ENCODE measurements at regions not wholly inside any gene's neighbourhood (a gene's known extent, or its start where the extent isn't known, plus 50 kb on each side); places are given as distances from the start of the nearest gene placed in this dataset.
A peak's percentile ranks its signal among the peaks of the same experiment; 100 is the strongest.
"Not testable (repeated sequence)": the region's sequence is repeated elsewhere in the genome, so short reads cannot be mapped to it uniquely, and the experiment has no call there.

- DNase-seq, result no peak
Observed at GRCh38 chr22:49657974-49658590, 169.6 kb downstream of the BRD1 start.

- DNase-seq, result peak; percentile 99
Observed at GRCh38 chr22:49657275-49657973, 170.2 kb downstream of the BRD1 start.

- not testable (repeated sequence) for DNase-seq
Observed at GRCh38 chr22:49656883-49657274, 170.8 kb downstream of the BRD1 start.

- no peak for DNase-seq
Observed at GRCh38 chr22:49656291-49656851, 171.3 kb downstream of the BRD1 start.

- DNase-seq, result no peak
Observed at GRCh38 chr22:49655168-49655812, 172.4 kb downstream of the BRD1 start.

GRCh38 chr22:49650336-49651241 is 177.1 kb downstream of the BRD1 start:
- peak; percentile 37 for DNase-seq

- DNase-seq, result no peak
Observed at GRCh38 chr22:49649166-49650068, 178.3 kb downstream of the BRD1 start.

- DNase-seq, result no peak
Observed at GRCh38 chr22:49648053-49648452, 179.6 kb downstream of the BRD1 start.

GRCh38 chr22:49647627-49648026 is 180.0 kb downstream of the BRD1 start:
- DNase-seq, result no peak

GRCh38 chr22:49646876-49647275 is 180.8 kb downstream of the BRD1 start:
- no peak for DNase-seq

GRCh38 chr22:49645791-49646550 is 181.7 kb downstream of the BRD1 start:
- DNase-seq, result no peak

GRCh38 chr22:49645257-49645656 is 182.4 kb downstream of the BRD1 start:
- DNase-seq, result no peak

GRCh38 chr22:49643998-49644397 is 183.7 kb downstream of the BRD1 start:
- no peak for DNase-seq

- DNase-seq, result no peak
Observed at GRCh38 chr22:49643466-49643865, 184.2 kb downstream of the BRD1 start.

- no peak for DNase-seq
Observed at GRCh38 chr22:49642741-49643140, 184.9 kb downstream of the BRD1 start.

GRCh38 chr22:49642331-49642730 is 185.3 kb downstream of the BRD1 start:
- DNase-seq, result peak; percentile 42

GRCh38 chr22:49641770-49642313 is 185.8 kb downstream of the BRD1 start:
- DNase-seq, result no peak

- no peak for DNase-seq
Observed at GRCh38 chr22:49640366-49641095, 187.1 kb downstream of the BRD1 start.

GRCh38 chr22:49639956-49640355 is 187.7 kb downstream of the BRD1 start:
- no peak for DNase-seq

- DNase-seq, result peak; percentile 76
Observed at GRCh38 chr22:49638788-49639187, 188.9 kb downstream of the BRD1 start.

All from dermis blood vessel endothelial cell (primary cell).